Neural cell (in vitro differentiated cells): ENCODE measurements at regions not wholly inside any gene's neighbourhood (a gene's known extent, or its start where the extent isn't known, plus 50 kb on each side); places are given as distances from the start of the nearest gene placed in this dataset.

Source experiments
- CTCF ChIP-seq: fragments of 450-650 bp; IDR thresholded peaks from 2 replicates; pipeline ENCODE4 v1.5.1; 2014; ENCODE audit warnings: antibody characterized with exemption, mild to moderate bottlenecking, moderate library complexity; ENCODE audit not compliant: poor library complexity, severe bottlenecking
- EP300 ChIP-seq: fragments of 450-650 bp; conservative IDR thresholded peaks from 2 replicates; pipeline ENCODE4 v1.6.1; 2014; ENCODE audit warnings: antibody characterized with exemption, mild to moderate bottlenecking, moderate library complexity; ENCODE audit not compliant: poor library complexity, severe bottlenecking
- EZH2 ChIP-seq: fragments of 200-600, 300-800 bp; shearing (Covaris generic), sonication (generic); IDR thresholded peaks from 2 replicates; pipeline ENCODE4 v1.6.1; 2014; ENCODE audit warnings: antibody characterized with exemption, low read length, borderline replicate concordance, mild to moderate bottlenecking; ENCODE audit not compliant: insufficient read depth, poor library complexity, severe bottlenecking
- MXI1 ChIP-seq: fragments of 450-650 bp; conservative IDR thresholded peaks from 2 replicates; pipeline ENCODE4 v1.6.1; 2014; ENCODE audit warnings: antibody characterized with exemption, mild to moderate bottlenecking; ENCODE audit not compliant: poor library complexity, severe bottlenecking
- POLR2AphosphoS5 ChIP-seq: IDR thresholded peaks from 2 replicates; pipeline ENCODE4 v1.6.1; 2012
- RAD21 ChIP-seq: fragments of 450-650 bp; conservative IDR thresholded peaks from 2 replicates; pipeline ENCODE4 v1.6.1; 2014; ENCODE audit warnings: antibody characterized with exemption, mild to moderate bottlenecking, moderate library complexity
- REST ChIP-seq: IDR thresholded peaks from 2 replicates; pipeline ENCODE4 v1.6.1; 2012; ENCODE audit warnings: borderline replicate concordance
- SMC3 ChIP-seq: fragments of 450-650 bp; conservative IDR thresholded peaks from 2 replicates; pipeline ENCODE4 v1.6.1; 2014; ENCODE audit warnings: antibody characterized with exemption, mild to moderate bottlenecking, moderate library complexity; ENCODE audit not compliant: poor library complexity
- TAF1 ChIP-seq: IDR thresholded peaks from 2 replicates; pipeline ENCODE4 v1.6.1; 2012; ENCODE audit warnings: low read depth

GRCh38 chr13:22001336-22001735, 330.5 kb downstream of the FGF9 start:
- no peak for TF ChIP-seq CTCF
- TF ChIP-seq POLR2AphosphoS5, result no peak
- no peak for TF ChIP-seq RAD21
- TF ChIP-seq EZH2, result no peak
- no peak for TF ChIP-seq TAF1
- TF ChIP-seq MXI1, result no peak
- TF ChIP-seq EP300, result no peak
- TF ChIP-seq REST, result no peak
- TF ChIP-seq SMC3, result no peak
